ENCODE measurements at regions not wholly inside any gene's neighbourhood (a gene's known extent, or its start where the extent isn't known, plus 50 kb on each side); places are given as distances from the start of the nearest gene placed in this dataset.
A peak's percentile ranks its signal among the peaks of the same experiment; 100 is the strongest.

- DNase-seq (peak in 1 of 2 donors; percentile 4), ATAC-seq (peak; percentile 71)
- intact Hi-C loops (cut with DNase I, micrococcal nuclease) = no loop called here
Observed at GRCh38 chr11:79564288-79564925, 123.6 kb upstream of the TENM4 start.

DNA sequence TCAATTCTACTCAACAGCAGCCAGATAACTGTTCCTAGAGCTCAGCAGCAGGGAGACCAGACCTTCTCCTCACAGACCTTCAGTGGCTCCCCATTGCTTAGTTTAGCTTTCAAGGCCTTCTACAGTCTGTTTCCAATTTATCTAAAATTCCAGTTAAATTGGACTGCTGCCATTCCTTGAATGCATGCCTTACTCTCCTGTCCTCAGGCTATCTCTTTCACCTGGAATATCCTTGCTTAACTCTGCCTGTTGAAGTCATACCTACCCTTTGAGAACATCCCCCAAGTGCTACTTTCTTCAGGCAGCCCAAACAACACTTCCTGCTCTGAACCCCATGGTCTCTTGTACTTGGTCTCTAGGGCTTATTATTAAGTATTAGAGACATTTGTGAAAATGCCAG, 120.7 kb upstream of the TENM4 start:
- DNase-seq = no peak
- ATAC-seq = no peak
- intact Hi-C loops (cut with DNase I, micrococcal nuclease) = no loop called here

- intact Hi-C loops (cut with DNase I, micrococcal nuclease) = no loop called here
- ATAC-seq = no peak
Observed at GRCh38 chr11:79550809-79551208, 110.0 kb upstream of the TENM4 start.

DNA sequence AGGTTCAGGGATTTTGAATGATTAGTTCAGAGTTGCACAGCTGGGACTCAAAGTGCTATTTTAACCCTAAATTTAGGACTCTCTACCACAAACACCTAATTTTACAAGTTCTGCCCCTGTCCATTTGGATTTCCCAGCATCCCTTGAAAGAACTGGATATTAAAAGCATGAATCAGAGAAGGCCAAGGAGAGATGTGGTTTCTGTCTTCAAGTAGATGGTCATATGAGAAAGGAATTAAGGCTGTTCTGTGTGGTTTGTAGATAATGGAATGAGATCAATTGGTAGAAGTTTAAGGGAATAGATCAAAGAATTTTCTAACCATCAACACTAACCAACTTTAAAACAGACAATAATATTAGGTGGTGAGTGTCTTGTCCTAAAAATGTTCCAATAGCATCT, 106.4 kb upstream of the TENM4 start:
- no peak for ATAC-seq
- no peak for DNase-seq
- intact Hi-C loops (cut with DNase I, micrococcal nuclease) = no loop called here

More at GRCh38 chr11:79550809-79551208, 110.0 kb upstream of the TENM4 start:
- DNase-seq = no peak

- DNase-seq (no peak), ATAC-seq (peak; percentile 51)
- intact Hi-C loops (cut with DNase I, micrococcal nuclease) = no loop called here
Observed at GRCh38 chr11:79546351-79546750, 105.5 kb upstream of the TENM4 start.

DNA sequence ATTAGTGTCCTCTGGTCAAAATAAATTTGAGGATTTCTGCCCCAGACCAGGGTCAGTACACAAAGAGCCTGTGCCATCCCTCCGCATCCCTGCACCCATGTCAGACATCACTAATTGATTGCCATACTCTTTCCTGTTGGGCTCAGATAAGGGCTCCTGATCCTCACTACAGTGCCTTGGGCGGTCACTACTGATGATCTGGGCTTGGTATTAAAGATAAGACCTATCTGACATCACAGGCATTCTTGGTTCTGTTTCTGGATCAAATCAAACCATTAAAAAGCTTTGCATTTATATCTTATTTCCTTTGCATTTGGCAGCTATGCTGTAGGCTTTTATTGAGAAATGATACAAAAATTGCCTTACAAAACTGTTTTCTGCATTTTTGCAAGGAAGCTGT, 103.5 kb upstream of the TENM4 start:
- ATAC-seq = no peak
- intact Hi-C loops (cut with DNase I, micrococcal nuclease) = no loop called here
- DNase-seq = no peak

DNA sequence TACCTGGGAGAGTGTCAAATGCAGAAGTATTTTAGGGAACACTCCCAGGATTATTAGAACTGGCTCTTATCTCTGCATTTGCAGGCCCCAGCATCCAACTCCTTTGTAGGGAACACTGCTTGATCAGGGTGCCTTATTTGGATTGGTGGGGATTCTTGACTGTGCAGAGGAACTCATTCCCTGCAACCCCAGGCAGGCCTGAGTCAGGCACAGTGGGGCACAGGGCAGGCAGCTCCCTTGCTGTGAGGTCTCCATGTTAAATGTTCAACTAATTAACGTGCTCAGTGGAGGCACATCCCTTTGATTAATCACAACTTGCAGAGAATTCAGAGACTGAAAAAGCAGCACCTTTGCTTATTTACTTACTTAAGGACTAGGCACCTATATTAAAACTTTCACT, 102.3 kb upstream of the TENM4 start:
- DNase-seq = no peak
- intact Hi-C loops (cut with DNase I, micrococcal nuclease) = no loop called here
- no peak for ATAC-seq

- DNase-seq (no peak), ATAC-seq (no peak)
- intact Hi-C loops (cut with DNase I, micrococcal nuclease) = no loop called here
Observed at GRCh38 chr11:79541466-79541865, 100.6 kb upstream of the TENM4 start.

DNA sequence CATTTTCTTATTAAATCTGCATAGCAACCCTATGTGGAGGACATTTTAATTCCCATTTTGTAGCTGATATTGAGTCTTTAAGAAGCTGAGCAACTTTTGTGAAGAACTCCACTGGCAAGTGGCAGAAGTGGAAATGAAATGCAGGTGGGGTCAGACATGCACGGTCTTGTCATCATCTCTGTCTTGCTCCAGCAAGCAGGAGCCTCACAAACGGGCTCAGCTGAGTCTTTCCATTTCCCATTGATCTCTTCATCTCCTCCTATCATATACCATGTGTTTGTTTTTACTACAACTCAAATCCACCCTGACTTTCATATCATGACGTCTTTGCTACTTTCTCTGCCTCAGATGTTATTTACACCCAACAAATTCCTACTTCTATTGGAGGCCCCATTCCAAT, 97.9 kb upstream of the TENM4 start:
- DNase-seq (no peak), ATAC-seq (no peak)
- intact Hi-C loops (cut with DNase I, micrococcal nuclease) = no loop called here

- ATAC-seq (no peak), DNase-seq (no peak)
- intact Hi-C loops (cut with DNase I, micrococcal nuclease) = no loop called here
Observed at GRCh38 chr11:79536155-79536917, 95.5 kb upstream of the TENM4 start.

GRCh38 chr11:79535606-79536005, 94.8 kb upstream of the TENM4 start:
- ATAC-seq (no peak), DNase-seq (no peak)
- intact Hi-C loops (cut with DNase I, micrococcal nuclease) = no loop called here

- ATAC-seq = no peak
- DNase-seq = no peak
- intact Hi-C loops (cut with DNase I, micrococcal nuclease) = no loop called here
Observed at GRCh38 chr11:79525257-79525656, 84.4 kb upstream of the TENM4 start.

GRCh38 chr11:79522626-79523025, 81.8 kb upstream of the TENM4 start:
- intact Hi-C loops (cut with DNase I, micrococcal nuclease) = no loop called here
- ATAC-seq (no peak), DNase-seq (no peak)

DNA sequence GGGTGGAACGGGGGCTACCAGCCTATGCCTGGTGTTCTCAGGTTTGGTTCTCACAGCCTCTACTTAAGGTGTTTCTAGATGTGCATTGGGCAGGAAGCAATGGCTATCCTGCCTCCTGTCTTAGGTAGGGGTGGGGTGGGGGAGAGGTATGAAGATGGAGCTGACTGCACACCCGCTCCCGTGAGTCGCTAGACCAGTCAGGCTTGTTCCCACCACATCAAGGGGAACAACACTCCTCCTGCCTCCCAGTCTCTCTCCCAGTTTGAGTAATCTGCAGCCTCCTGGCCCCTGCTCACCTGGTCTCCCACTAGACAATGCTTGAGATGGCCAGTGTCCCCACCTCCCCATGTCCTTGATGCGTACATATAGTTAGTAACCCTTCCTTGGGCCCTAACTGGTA, 79.3 kb upstream of the TENM4 start:
- ATAC-seq = no peak
- intact Hi-C loops (cut with DNase I, micrococcal nuclease) = no loop called here
- no peak for DNase-seq

- no peak for ATAC-seq
- intact Hi-C loops (cut with DNase I, micrococcal nuclease) = no loop called here
- DNase-seq = no peak
Observed at GRCh38 chr11:79515781-79516180, 75.0 kb upstream of the TENM4 start.

DNA sequence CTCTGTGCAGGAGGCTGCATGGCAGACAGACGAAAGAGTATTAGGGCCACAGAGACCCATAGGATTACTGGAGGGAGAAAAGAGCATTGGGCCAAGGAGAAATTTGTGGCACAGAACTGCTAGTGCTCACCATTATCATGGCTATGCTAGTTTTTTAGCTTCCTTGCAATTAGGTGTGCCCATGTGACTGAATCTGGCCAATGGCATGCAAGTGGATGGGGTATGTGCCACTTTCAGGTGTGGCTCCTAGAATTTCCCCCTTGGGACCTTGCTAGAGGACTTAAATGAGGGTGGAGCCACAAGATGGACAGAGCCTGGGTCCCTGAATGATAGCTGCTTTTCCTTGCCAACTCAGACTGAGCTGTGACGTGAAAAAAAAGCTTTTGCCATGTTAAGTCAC, 73.9 kb upstream of the TENM4 start:
- ATAC-seq (no peak), DNase-seq (no peak)
- intact Hi-C loops (cut with DNase I, micrococcal nuclease) = no loop called here

DNA sequence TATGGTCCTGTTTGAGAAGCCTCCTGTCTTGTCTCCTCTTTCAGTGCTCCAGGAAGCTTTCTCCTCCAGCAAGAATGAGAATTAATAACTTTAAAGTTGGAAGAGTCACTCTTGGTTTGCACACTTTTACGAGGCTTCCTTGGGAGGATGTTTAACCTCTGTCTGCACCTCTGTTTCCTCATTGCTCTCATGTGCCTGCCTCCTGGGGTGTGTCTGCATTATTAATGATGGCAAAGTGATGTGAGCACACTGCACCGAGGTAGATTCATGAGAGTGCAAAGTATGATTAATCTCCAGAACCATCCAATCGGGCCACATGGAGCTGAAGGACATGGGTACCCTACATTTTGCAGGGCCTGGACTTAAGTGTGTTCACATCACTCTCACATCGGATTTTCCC, 73.5 kb upstream of the TENM4 start:
- ATAC-seq (peak; percentile 77), DNase-seq (no peak)
- intact Hi-C loops (cut with DNase I, micrococcal nuclease) = no loop called here

GRCh38 chr11:79512706-79513469, 72.1 kb upstream of the TENM4 start:
- ATAC-seq = no peak
- intact Hi-C loops (cut with DNase I, micrococcal nuclease) = no loop called here
- no peak for DNase-seq

- ATAC-seq (no peak), DNase-seq (no peak)
- intact Hi-C loops (cut with DNase I, micrococcal nuclease) = no loop called here
Observed at GRCh38 chr11:79510960-79511359, 70.1 kb upstream of the TENM4 start.

GRCh38 chr11:79508461-79508860, 67.6 kb upstream of the TENM4 start:
- ATAC-seq (no peak), DNase-seq (no peak)

More at GRCh38 chr11:79508461-79508860, 67.6 kb upstream of the TENM4 start:
- intact Hi-C loops (cut with DNase I, micrococcal nuclease) = no loop called here
